ENCODE measurements at regions not wholly inside any gene's neighbourhood (a gene's known extent, or its start where the extent isn't known, plus 50 kb on each side); places are given as distances from the start of the nearest gene placed in this dataset.

GRCh38 chr13:89937420-89937819 is 1410.1 kb upstream of the MIR17HG start:
- H3K36me3 ChIP-seq: no peaks in the 10 kb centered on the region
- H3K4me1 ChIP-seq: no peaks in the 10 kb centered on the region
- intact Hi-C loops (cut with DNase I): no loop called here
- 92 to 95% methylated on average over 3 of the region's 3 CpGs for WGBS, 2 donors
- no peaks in the 10 kb centered on the region for H3K27me3 ChIP-seq
- no peaks in the 10 kb centered on the region for H3K9me3 ChIP-seq
- no peak overlapping the region for H3K4me3 ChIP-seq (replicated peaks in 1 of 3)
- TF ChIP-seq POLR2A (IDR thresholded peaks at IDR 0.05): no peak
- no peak for TF ChIP-seq CTCF (IDR thresholded peaks at IDR 0.05)
- no peak overlapping the region for H3K27ac ChIP-seq
- DNase-seq: no peak

- H3K27me3 ChIP-seq: no peaks in the 10 kb centered on the region
- no peak overlapping the region for H3K4me3 ChIP-seq (replicated peaks in 1 of 3)
- H3K4me1 ChIP-seq: no peaks in the 10 kb centered on the region
- no peaks in the 10 kb centered on the region for H3K36me3 ChIP-seq
- H3K9me3 ChIP-seq: no peaks in the 10 kb centered on the region
- no peak for TF ChIP-seq POLR2A (IDR thresholded peaks at IDR 0.05)
- TF ChIP-seq CTCF (IDR thresholded peaks at IDR 0.05): no peak
- intact Hi-C loops (cut with DNase I): no loop called here
- WGBS, 2 donors: 76 to 81% methylated on average over 1 of the region's 1 CpG
- DNase-seq: no peak
- H3K27ac ChIP-seq: no peak overlapping the region
These were observed 1407.1 kb upstream of the MIR17HG start for GRCh38 chr13:89940383-89940782.

- Histone ChIP-seq H3K4me1 (no peaks in the 10 kb centered on the region), H3K27me3 (no peaks in the 10 kb centered on the region), H3K4me3 (replicated peaks in 1 of 3) (no peak overlapping the region), H3K36me3 (no peaks in the 10 kb centered on the region), H3K9me3 (no peaks in the 10 kb centered on the region), H3K27ac (no peak overlapping the region)
- intact Hi-C loops (cut with DNase I): no loop called here
- TF ChIP-seq POLR2A (IDR thresholded peaks at IDR 0.05): no peak
- TF ChIP-seq CTCF (IDR thresholded peaks at IDR 0.05): no peak
- DNase-seq: no peak
These were observed 1404.3 kb upstream of the MIR17HG start for GRCh38 chr13:89943139-89943538.

GRCh38 chr13:89950225-89950624 is 1397.3 kb upstream of the MIR17HG start:
- TF ChIP-seq CTCF (IDR thresholded peaks at IDR 0.05): no peak
- no peak for TF ChIP-seq POLR2A (IDR thresholded peaks at IDR 0.05)
- no peak overlapping the region for H3K27ac ChIP-seq
- no peak for DNase-seq
- H3K4me3 ChIP-seq (replicated peaks in 1 of 3): no peak overlapping the region
- no peaks in the 10 kb centered on the region for H3K9me3 ChIP-seq
- intact Hi-C loops (cut with DNase I): no loop called here
- no peaks in the 10 kb centered on the region for H3K36me3 ChIP-seq
- H3K27me3 ChIP-seq: no peaks in the 10 kb centered on the region
- no peaks in the 10 kb centered on the region for H3K4me1 ChIP-seq

GRCh38 chr13:89951341-89951740 is 1396.1 kb upstream of the MIR17HG start:
- TF ChIP-seq POLR2A (IDR thresholded peaks at IDR 0.05) (no peak), CTCF (IDR thresholded peaks at IDR 0.05) (no peak)
- 80 to 85% methylated on average over 3 of the region's 3 CpGs for WGBS, 2 donors
- Histone ChIP-seq H3K9me3 (no peaks in the 10 kb centered on the region), H3K4me3 (replicated peaks in 1 of 3) (no peak overlapping the region), H3K4me1 (no peaks in the 10 kb centered on the region), H3K36me3 (no peaks in the 10 kb centered on the region), H3K27me3 (no peaks in the 10 kb centered on the region), H3K27ac (no peak overlapping the region)
- DNase-seq: no peak
- intact Hi-C loops (cut with DNase I): no loop called here

Measured in thyroid gland (tissue), 4 donors.